GM19455 (cell line): ENCODE measurements at regions not wholly inside any gene's neighbourhood (a gene's known extent, or its start where the extent isn't known, plus 50 kb on each side); places are given as distances from the start of the nearest gene placed in this dataset.
"Not testable (repeated sequence)": the region's sequence is repeated elsewhere in the genome, so short reads cannot be mapped to it uniquely, and the experiment has no call there.

Source experiments
- ATAC-seq: cut with Tn5 transposase; IDR thresholded peaks from one replicate; pipeline ENCODE4 v1.9.1; 2021; ENCODE audit not compliant: unreplicated experiment

DNA sequence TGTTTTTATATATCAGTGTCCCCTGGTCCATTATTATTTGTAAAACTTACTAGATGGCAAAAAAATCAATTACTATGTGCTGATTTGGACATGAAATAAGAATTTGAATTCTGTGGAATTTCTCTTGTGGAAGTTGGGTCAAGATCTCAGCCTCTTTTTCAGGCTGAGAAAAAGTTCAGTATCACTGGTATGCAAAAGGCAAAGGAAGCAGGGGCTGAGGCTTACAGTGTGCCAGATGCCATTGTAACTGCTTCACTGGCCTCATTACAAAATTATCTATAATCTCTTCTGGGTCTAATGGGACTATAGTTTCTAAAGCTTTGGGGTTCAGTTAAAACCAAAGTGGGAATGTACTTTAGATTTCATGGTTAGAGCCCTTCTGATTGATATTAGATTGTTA, 125.9 kb upstream of the SLC7A14 start:
- no peak for ATAC-seq

DNA sequence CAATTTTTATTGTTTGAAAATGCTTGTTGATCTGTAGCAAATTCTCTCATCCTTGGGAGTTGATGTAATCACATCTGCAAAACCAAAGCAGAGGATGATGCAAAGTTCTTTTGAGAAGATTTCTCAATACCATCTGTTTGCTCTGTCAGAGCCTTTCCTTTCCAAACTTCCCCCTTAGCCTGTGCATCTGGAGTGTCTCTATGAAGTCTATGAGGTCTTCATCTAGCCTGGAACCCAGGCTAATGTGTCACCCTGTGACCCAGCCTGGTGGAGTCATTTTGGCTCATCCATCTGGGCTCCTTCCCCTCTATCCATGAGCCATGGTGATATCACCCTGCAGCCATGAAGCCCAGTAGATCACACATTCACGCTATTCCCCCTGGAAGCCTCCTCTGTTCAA, 123.2 kb upstream of the SLC7A14 start:
- ATAC-seq: no peak

DNA sequence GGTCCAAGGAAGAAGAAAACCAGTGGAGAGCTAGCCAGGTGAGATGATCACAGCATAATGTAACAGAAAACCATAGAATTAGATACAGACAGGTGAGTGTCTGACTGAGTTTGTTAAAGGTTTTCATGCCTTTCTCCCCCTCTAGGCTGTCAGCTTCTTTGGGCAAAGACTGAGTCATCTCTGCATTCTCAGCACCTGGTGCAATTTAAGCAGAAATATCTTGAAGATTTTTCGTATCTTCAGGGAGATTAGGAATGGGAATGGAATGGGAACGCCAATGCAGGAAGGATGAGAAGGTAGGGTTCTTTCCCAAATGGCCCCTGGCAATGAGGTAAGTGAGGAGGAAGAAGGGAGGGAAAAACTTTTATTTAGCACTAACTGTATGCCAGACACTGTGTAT, 122.0 kb upstream of the SLC7A14 start:
- ATAC-seq: no peak

DNA sequence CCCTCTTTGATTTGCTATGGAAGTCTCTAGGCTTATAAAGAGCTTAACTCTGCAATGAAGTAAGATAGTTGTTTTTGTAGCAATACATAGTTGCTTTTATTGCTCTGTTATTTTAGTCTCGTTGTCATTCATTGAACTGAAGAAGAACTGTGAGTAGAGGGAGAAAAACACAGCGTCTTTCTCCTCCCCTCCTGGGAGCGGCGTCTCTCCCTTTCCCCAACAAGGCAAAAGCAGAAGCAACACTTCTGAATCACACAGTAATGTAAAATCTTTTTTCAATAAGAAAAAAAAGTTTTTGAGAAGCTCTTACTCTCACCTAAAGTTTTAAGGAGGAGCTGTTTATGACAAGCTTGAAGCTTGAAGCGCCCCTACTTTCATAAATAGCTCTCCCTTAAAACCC, 119.3 kb upstream of the SLC7A14 start:
- no peak for ATAC-seq

DNA sequence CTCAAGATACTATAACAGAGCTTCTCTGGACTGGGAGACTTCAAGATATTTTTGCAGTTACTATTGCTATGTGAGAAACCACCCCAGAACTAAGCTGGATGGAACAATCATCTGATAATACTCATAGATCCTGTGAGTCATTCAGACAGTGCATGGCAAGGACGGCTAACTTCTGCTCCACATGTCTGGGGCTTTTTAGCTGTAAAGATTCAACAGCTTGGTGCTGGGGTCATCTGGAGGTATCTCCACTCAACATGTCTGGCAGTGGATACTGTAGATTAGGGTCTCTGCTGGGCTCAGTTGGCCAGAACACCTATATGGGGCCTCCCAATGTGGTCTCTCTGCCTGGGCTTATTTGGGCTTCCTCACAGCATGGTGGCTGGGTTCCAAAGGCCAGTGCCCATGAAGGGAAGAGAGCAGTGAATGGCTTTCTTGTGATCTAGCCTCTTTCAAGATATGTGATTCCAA, 117.3 kb upstream of the SLC7A14 start:
- no peak for ATAC-seq

DNA sequence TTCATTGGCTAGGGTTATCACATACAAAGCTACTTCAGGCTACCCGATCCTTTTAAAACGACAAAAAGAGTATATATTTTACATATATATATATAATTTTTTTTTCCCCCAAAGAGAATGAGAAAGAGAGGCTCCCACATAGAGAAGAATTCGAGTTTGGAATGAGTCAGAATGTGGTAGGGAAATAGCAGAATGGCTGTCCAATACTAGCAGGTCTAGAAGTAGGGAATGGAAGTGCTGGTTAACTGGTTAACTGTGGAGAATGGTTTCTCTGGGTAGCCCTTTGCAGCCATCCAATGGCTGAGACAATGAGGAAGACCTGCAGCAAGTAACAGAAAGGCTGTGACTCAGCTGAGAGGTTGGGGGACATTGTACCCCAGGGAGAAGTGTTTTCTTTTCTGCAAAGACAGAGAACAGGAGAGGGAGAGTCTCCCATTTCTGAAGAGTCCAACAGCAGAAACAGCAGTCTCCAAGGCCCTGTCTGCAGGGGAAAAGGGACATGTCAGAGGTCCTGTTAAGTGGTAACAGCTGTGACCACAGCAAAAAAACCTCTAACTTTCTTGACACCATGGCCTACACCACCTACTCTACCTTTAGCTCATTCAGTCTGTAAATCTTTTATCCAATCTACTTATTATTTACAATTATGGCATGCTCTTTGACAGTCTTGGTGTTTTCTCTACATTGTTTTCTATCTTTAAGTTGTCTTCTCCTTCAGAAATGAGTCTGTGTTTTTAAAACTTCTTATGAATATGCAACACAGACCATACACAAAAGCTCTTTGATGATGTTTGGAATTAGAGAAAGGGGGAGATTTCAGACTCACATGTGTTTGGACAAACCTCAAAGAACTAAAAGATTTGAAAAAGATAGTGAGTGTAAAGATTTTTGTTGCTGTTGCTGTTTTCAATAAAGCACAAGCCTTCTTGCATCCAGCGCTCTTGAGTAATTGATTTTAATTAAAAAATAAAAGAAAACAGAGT, 116.1 kb upstream of the SLC7A14 start:
- no peak for ATAC-seq

DNA sequence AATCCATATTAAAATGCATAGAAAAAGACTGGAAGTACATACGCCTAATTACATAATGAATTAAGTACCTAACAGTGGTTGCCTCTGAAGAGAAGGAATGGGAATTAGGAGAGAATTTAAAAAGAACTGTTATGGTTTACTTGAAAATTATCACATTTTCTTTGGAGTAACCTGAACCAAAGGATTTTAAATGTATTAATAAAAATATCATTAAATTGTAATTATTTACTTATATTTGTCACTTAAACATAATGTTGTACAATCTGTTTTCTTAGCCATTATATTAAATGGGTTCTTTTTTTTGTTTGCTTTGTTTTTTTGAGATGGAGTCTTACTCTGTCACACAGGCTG, 114.2 kb upstream of the SLC7A14 start:
- no peak for ATAC-seq

DNA sequence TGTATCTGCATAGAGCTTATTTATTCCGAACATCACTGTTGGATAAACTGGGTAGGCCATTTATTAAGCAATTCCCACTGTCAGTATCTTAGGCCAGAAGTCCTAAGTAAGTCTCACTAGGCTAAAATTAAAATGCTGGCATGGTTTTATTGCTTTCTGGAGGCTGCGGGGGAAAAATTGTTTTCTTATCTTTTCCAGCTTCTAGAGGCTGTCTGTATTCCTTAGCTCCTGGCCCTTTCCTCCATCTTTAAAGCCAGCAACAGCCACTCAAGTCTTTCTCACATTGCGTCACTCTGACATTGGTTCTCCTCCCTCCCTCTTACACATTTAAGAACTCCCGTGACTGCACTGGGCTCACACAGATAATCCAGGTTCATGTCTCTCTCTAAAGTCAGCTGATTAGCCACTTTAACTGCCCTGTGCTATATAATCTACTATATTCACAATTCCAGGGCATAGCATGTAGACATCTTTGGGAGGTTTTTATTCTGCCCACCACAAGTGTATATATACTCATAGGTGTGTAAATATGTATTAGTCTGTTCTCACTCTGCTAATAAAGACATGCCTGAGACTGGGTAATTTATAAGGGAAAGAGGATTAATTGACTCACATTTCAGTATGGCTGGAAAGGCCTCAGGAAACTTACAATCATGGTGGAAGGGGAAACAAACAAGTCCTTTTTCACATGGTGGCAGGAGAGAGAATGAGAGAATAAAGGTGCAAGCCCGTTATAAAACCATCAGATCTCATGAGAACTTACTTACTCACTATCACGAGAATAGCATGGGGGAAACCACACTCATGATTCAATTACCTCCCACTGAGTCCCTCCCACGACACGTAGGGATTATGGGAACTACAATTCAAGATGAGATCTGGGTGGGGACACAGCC, 113.5 kb upstream of the SLC7A14 start:
- ATAC-seq: no peak

DNA sequence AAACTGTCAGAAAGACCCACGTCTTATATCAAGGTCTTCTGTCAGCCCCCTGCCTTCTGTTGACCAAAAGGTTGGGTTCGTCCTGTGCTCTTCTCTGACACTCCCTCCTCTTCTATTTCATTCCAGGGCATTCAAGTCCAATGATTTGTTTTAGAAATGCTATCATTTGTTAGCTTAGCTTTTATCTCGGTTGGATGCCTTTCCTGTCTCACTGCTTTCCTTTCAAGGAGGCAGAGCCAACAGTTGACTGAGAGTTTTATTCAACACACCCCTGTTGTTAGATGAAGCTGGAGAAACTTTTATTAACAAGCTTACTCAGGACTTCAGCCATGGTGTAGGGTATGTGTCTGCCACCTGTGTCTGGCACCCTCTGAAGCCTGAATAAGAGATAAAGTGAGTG, 112.0 kb upstream of the SLC7A14 start:
- ATAC-seq: no peak

DNA sequence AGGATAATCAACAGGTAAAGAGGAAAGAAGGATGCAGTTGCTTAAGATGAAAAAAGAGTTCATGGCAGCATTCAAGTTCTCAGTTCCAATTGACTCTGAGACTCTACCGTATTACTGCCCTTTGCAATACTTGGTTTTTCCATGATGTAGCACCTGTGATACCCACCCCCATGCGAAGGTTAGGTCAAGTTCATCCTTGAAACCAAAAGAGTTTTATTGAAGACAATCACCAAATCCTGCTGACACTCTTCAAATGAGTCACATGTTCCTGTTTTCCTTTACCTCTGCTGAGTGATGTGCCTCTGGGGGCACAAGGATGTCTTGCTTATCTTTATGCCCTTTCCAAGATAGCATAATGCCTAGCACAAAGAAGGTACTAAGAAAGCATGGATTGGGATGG, 111.3 kb upstream of the SLC7A14 start:
- no peak for ATAC-seq

DNA sequence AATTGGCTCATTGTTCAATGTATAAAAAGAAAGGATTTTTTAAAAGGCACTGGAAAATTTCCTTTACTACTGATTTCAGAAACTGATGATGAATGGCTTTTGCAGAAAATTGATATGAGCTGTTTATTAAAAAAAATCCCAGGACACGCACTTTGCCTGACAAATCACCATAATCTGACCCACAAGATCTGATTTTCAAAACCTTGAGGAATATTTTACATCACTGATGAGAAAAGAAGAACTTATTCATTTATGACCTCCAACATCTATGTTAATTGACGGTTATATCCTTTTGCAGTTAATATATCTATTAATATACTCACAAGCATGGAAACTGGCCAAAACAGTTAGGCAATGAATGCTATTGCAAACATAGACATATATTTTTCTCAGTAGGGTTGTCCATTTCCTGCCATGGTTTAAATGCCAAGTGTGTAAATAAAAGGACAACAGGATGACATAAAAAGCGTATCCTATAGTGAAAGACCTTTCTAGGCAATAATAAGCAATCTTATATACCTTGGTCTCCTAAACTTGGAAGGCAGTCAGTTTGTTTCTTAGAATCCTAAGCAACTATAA, 109.7 kb upstream of the SLC7A14 start:
- ATAC-seq: no peak

DNA sequence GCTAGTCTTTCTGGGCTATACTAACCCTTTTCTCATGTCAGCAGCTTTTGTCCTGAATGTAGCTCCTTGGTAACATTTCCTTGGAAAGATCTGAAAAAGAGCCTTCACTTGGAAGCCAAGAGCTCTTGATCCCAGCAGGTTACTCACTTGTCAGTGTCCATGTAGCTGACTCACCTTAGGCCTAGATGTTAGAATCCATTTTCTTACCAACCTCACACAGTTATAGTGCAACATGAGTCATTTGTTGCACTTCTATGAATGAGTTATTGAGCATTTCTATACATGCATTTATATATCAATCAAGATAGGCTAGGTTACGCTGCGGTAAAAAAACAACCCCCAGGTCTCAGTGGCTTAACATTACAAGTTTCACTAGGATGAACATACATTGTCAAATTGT, 106.8 kb upstream of the SLC7A14 start:
- ATAC-seq: no peak

DNA sequence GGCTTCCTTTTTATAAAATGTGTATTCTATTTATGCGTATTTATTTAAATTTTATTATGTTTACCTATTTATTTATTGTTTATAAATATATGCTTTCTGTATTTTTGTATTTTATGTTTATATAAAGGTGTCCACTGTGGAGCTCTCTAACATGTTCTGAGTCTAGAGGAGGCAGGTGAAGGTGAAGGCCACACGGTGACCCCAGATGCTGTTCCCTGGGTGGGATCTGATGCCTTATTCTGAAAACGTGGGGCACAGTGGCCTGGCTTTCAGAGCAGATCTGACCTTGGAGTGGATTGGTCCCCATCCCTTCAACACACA, 104.7 kb upstream of the SLC7A14 start:
- no peak for ATAC-seq

DNA sequence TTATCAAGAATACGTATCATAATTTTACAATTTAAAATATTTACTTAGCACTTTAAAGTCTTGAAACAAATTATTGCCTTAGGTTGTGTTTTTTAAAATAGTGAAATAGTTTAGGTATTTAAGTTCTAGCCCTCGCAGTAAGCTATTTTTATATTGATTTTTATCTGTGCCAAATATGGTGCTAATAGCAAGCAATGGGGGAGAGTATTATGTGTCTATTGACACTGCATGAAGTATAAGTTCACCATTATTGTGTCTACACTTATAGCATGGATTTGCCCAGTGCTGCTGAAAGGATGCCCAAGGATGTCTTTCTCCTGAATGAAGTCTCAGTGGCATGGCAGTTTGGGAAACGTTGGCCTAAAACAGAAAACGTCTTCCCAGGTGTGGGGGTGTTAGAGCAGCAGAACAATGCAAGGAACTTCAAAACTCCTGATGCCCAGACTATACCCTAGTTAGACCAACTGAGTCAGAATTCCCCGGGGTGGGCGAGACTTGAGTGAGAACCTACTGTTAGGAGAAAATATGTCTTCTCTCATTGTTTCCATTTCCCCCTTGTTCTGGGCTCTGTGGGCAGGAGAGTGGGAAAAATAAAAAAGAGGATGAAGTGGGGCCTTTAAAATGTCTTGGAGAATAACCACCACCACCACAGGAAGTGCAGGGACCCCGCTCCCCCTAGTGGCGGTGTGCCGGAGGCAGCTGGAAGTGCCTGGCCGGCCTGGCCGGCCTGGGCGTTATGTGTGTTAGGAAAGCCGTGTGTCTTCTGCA, 104.2 kb upstream of the SLC7A14 start:
- ATAC-seq: peak; percentile 82

DNA sequence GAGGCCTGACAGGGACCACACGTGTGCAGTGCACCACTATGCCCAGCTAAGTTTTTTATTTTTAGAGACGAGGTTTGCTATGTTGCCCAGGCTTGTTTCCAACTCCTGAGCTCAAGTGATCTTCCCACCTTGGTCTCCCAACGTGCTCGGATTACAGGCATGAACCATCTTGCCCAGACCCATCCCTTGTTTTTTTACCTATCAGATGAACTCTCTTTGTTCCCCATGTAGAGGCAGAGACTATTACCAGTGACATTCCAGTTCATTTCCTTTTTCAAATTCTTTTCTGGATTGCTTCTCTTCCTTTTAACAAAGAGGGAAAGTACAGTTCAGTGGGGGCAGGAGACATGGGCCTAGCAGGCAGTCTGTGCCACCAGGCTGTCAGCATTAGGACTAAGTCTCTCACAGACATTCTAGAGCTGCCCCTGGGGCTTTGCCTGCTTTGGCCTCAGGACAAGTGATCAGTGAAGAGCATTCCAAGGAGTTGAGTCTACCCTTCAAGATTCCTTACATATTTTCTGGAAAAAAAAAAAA, 103.5 kb upstream of the SLC7A14 start:
- no peak for ATAC-seq

DNA sequence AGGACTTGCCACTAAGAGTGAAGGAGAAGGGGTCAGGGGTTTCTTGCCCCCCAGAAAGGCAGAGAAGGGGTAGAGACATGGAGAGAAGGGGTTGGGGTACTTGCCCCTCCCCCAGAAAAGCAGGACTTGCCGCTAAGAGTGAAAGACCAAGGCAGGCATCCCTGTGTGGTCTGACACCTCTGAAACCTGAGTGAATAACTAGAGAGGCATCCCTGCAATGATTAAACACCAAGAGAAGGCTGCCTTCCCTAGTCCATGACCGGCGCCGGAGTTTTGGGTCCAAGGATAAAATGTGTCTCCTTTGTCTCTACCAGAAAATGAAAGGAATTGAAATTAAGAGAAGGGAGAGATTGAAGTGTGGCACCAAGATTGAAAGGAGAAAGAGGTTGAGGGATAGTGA, 102.3 kb upstream of the SLC7A14 start:
- not testable (repeated sequence) for ATAC-seq

DNA sequence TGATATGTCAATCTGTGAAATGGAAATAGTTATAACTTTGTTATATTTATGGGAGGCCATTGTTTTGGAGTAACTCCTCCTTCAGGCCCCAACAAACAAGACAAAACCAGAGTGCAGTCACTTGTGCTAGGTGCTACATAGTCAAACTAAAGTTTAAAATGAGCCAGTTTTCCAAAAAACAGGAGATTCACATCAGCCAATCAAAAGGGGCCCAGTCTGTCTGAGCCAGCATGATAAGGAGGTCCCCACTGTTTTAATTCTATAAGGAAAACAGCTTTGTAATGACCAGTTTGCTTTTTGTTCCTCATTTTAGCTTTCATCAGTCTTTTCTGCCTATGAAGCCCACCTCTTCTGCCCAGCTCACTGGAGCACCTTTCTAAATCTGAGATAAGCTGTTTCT, 94.7 kb upstream of the SLC7A14 start:
- ATAC-seq: no peak

DNA sequence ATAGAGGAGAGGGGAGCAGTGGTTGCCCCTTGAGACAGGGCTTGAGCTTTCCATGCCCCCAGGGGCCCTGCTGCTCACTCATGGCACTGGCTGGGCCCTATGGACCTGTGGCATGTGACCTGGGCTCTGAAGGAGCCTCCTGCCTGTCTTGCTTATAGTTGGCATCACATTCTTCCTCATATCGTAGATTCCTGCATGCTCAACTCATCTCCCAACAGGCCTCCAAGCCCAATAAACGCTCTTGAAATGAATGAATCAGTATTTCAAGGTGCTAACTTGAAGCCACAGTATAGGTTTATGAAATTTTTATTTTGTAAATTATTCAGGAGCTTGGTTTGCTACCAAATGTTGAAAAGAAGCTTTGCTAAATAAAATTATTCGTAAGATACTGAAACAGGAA, 93.3 kb upstream of the SLC7A14 start:
- ATAC-seq: no peak

DNA sequence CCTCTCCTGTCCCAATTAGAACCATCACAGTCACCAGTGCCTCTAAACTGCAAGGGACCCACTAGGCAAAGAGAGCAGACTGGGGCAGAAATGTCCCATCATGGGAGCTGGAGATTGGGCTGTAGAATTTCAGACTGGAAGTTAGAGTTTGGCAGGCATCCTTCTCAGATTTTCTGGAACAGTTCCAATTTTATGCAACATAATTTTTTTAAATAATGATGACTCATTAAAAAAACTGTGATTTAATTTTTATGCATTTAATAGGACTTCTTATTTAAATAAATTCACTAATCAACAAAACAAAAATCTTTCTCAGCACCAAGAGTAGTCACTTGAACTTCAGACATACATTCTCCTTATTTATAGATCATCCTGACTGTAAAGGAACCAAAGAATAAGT, 84.6 kb upstream of the SLC7A14 start:
- no peak for ATAC-seq

DNA sequence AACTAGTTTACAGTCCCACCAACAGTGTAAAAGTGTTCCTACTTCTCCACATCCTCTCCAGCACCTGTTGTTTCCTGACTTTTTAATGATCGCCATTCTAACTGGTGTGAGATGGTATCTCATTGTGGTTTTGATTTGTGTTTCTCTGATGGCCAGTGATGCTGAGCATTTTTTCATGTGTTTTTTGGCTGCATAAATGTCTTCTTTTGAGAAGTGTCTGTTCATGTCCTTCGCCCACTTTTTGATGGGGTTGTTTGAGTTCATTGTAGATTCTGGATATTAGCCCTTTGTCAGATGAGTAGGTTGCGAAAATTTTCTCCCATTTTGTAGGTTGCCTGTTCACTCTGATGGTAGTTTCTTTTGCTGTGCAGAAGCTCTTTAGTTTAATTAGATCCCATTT, 77.1 kb upstream of the SLC7A14 start:
- ATAC-seq: not testable (repeated sequence)

DNA sequence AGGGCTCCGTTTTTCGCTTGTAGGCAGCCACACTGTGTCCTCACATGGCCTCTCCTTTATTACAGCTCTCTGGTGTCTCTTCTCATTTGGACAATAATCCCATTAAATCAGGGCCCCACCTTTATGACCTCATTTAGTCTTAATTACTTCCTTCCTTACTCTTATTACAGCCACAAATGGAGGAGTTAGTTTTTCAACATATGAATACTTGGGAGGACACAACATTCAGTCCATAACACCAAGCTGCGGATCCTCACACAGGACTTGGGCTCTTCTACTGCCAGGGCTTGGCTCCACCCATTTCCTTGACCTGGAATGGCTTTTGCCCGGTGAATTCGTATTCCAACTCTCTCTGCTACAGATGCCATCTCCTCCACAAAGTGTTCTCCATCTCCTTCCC, 74.3 kb upstream of the SLC7A14 start:
- ATAC-seq: no peak
